Liver (tissue), 8 donors: ENCODE measurements at regions not wholly inside any gene's neighbourhood (a gene's known extent, or its start where the extent isn't known, plus 50 kb on each side); places are given as distances from the start of the nearest gene placed in this dataset.

Experiments
- DNase-seq: peaks from one replicate; pipeline ENCODE4 v3.0.0-alpha.2; 2017; ENCODE audit warnings: low spot score
- H3K27ac ChIP-seq, 2 donors: one replicate each; pipeline ENCODE4 v1.7.0; 2013; ENCODE audit warnings: inconsistent platforms in 2 of 2, low read length in 2 of 2, control low read depth in 1 of 2, low read depth in 1 of 2, mild to moderate bottlenecking in 1 of 2
- H3K27me3 ChIP-seq, 4 donors: one replicate each; pipeline versions ENCODE4 v1.6.1 to v1.7.0; 2013; ENCODE audit warnings: low read length in 3 of 4, inconsistent platforms in 1 of 4, mild to moderate bottlenecking in 1 of 4, moderate library complexity in 1 of 4; ENCODE audit not compliant: control insufficient read depth in 4 of 4, insufficient read depth in 4 of 4
- H3K36me3 ChIP-seq, 4 donors: one replicate each; pipeline versions ENCODE4 v1.6.1 to v1.7.0; 2013; ENCODE audit warnings: low read length in 3 of 4, mild to moderate bottlenecking in 3 of 4, low read depth in 1 of 4, moderate library complexity in 1 of 4; ENCODE audit not compliant: control insufficient read depth in 4 of 4, insufficient read depth in 3 of 4
- H3K4me1 ChIP-seq, 4 donors: one replicate each; pipeline versions ENCODE4 v1.6.1 to v1.7.0; 2013; ENCODE audit warnings: low read length in 3 of 4, mild to moderate bottlenecking in 3 of 4, moderate library complexity in 1 of 4; ENCODE audit not compliant: control insufficient read depth in 4 of 4, insufficient read depth in 4 of 4
- H3K4me3 ChIP-seq, 3 donors: one replicate each; pipeline versions ENCODE4 v1.6.1 to v1.7.0; 2013; ENCODE audit warnings: low read length in 3 of 3, control low read depth in 1 of 3, low read depth in 1 of 3, mild to moderate bottlenecking in 1 of 3
- H3K9ac ChIP-seq, 2 donors: one replicate each; pipeline ENCODE4 v1.7.0; 2013; ENCODE audit warnings: low read length in 2 of 2, mild to moderate bottlenecking in 2 of 2, moderate library complexity in 2 of 2, control low read depth in 1 of 2, low read depth in 1 of 2
- H3K9me3 ChIP-seq, 4 donors: one replicate each; pipeline versions ENCODE4 v1.6.1 to v1.7.0; 2013; ENCODE audit warnings: low read length in 3 of 4; ENCODE audit not compliant: control insufficient read depth in 4 of 4
- CTCF ChIP-seq: fragments of 150-350 bp; IDR thresholded peaks from 2 replicates; pipeline ENCODE4 v1.5.1; 2017; ENCODE audit warnings: improper control_type of control experiment, low read depth, low read length; ENCODE audit not compliant: missing input control
- EGR1 ChIP-seq, 2 donors: IDR thresholded peaks; 2 replicates each; pipeline ENCODE4 v1.6.1; 2016 to 2018; ENCODE audit warnings: antibody characterized with exemption in 2 of 2, low read depth in 2 of 2
- FOXA1 ChIP-seq: IDR thresholded peaks from 2 replicates; pipeline ENCODE4 v1.6.1; 2016; ENCODE audit warnings: antibody characterized with exemption
- FOXA2 ChIP-seq: IDR thresholded peaks from 2 replicates; pipeline ENCODE4 v1.6.1; 2016; ENCODE audit warnings: antibody characterized with exemption
- GABPA ChIP-seq, 2 donors: IDR thresholded peaks in 1 of 2; conservative IDR thresholded peaks in 1 of 2; 2 replicates each; pipeline ENCODE4 v1.6.1; 2016; ENCODE audit warnings: antibody characterized with exemption in 2 of 2, mild to moderate bottlenecking in 1 of 2, moderate library complexity in 1 of 2
- HNF4A ChIP-seq, 2 donors: conservative IDR thresholded peaks; 2 replicates each; pipeline ENCODE4 v1.6.1; 2016; ENCODE audit warnings: antibody characterized with exemption in 2 of 2, mild to moderate bottlenecking in 2 of 2
- HNF4G ChIP-seq: IDR thresholded peaks from 2 replicates; pipeline ENCODE4 v1.6.1; 2016; ENCODE audit warnings: antibody characterized with exemption
- JUND ChIP-seq, 2 donors: IDR thresholded peaks; 2 replicates each; pipeline ENCODE4 v1.6.1; 2016; ENCODE audit warnings: antibody characterized with exemption in 2 of 2
- MAX ChIP-seq: IDR thresholded peaks from 2 replicates; pipeline ENCODE4 v1.6.1; 2016; ENCODE audit warnings: antibody characterized with exemption
- NR2F2 ChIP-seq: IDR thresholded peaks from 2 replicates; pipeline ENCODE4 v1.6.1; 2016; ENCODE audit warnings: antibody characterized with exemption
- RAD21 ChIP-seq, 2 donors: IDR thresholded peaks; 2 replicates each; pipeline ENCODE4 v1.6.1; 2016; ENCODE audit warnings: antibody characterized with exemption in 2 of 2, mild to moderate bottlenecking in 2 of 2
- RXRA ChIP-seq, 2 donors: IDR thresholded peaks; 2 replicates each; pipeline ENCODE4 v1.6.1; 2017 to 2018; ENCODE audit warnings: antibody characterized with exemption in 2 of 2, mild to moderate bottlenecking in 1 of 2
- SP1 ChIP-seq: IDR thresholded peaks from 2 replicates; pipeline ENCODE4 v1.6.1; 2018; ENCODE audit warnings: antibody characterized with exemption, mild to moderate bottlenecking
- TAF1 ChIP-seq: conservative IDR thresholded peaks from 2 replicates; pipeline ENCODE4 v1.6.1; 2016; ENCODE audit warnings: antibody characterized with exemption, mild to moderate bottlenecking
- YY1 ChIP-seq: IDR thresholded peaks from 2 replicates; pipeline ENCODE4 v1.6.1; 2016; ENCODE audit warnings: antibody characterized with exemption, mild to moderate bottlenecking
- ZBTB33 ChIP-seq: IDR thresholded peaks from 2 replicates; pipeline ENCODE4 v1.6.1; 2016; ENCODE audit warnings: antibody characterized with exemption
- WGBS: extraction: QIAGEN DNeasy Blood & Tissue Kit; methylation state at CpG from one replicate; pipeline ENCODE4 v1.1.7; 2013; 5-methylcytosine and 5-hydroxymethylcytosine counted together
- TF ChIP-seq, protein P1 (sequence below): IDR thresholded peaks from 2 replicates; pipeline ENCODE4 v1.6.1; 2016; ENCODE audit warnings: antibody characterized with exemption, mild to moderate bottlenecking
- TF ChIP-seq, protein P2 (sequence below): IDR thresholded peaks from 2 replicates; pipeline ENCODE4 v1.6.1; 2016; ENCODE audit warnings: antibody characterized with exemption
- donor health status: healthy.
- donor health status: healthy.
- donor health status: healthy.
- donor health status: healthy.
- donor health status: healthy.

DNA sequence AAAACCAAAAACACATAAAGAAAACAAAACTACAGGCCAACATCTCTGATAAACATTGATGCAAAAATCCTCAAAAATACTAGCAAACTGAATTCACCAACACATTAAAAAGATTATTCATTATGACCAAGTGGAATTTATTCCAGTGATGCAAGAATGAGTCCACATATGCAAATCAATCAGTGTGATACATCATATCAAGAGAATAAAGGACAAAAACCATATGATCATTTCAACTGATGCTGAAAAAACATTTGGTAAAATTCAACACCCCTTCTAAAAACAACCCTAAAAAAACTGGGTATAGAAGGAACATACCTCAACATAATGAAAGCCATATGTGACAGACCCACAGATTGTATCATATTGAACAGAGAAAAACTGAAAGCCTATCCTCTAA is 265.6 kb upstream of the DCBLD2 start:
- DNase-seq = no peak
- H3K27ac ChIP-seq = no peak overlapping the region
- H3K9ac ChIP-seq = no peak overlapping the region
- no peaks in the 10 kb centered on the region for H3K9me3 ChIP-seq
- H3K27me3 ChIP-seq = peaks cover 0 to 2% (median 0%) of the 10 kb centered on the region in 4 donors
- H3K36me3 ChIP-seq = no peaks in the 10 kb centered on the region
- no peaks in the 10 kb centered on the region for H3K4me1 ChIP-seq
- H3K4me3 ChIP-seq = no peak overlapping the region
- TF ChIP-seq RAD21 (IDR thresholded peaks at IDR 0.05) (no peak), FOXA2 (no peak), FOXA1 (no peak), HNF4G (no peak), NR2F2 (no peak), TAF1 (no peak), RXRA (IDR thresholded peaks at IDR 0.05) (no peak), HNF4A (conservative IDR thresholded peaks at IDR 0.05) (no peak), GABPA (IDR thresholded peaks at IDR 0.05 in 1 of 2, conservative IDR thresholded peaks at IDR 0.05 in 1 of 2) (no peak), YY1 (no peak), ZBTB33 (no peak), JUND (IDR thresholded peaks at IDR 0.05) (no peak), EGR1 (IDR thresholded peaks at IDR 0.05; ENCODE audit: low read depth in 2 of 2) (no peak), SP1 (no peak)
- TF ChIP-seq, protein P1, sequence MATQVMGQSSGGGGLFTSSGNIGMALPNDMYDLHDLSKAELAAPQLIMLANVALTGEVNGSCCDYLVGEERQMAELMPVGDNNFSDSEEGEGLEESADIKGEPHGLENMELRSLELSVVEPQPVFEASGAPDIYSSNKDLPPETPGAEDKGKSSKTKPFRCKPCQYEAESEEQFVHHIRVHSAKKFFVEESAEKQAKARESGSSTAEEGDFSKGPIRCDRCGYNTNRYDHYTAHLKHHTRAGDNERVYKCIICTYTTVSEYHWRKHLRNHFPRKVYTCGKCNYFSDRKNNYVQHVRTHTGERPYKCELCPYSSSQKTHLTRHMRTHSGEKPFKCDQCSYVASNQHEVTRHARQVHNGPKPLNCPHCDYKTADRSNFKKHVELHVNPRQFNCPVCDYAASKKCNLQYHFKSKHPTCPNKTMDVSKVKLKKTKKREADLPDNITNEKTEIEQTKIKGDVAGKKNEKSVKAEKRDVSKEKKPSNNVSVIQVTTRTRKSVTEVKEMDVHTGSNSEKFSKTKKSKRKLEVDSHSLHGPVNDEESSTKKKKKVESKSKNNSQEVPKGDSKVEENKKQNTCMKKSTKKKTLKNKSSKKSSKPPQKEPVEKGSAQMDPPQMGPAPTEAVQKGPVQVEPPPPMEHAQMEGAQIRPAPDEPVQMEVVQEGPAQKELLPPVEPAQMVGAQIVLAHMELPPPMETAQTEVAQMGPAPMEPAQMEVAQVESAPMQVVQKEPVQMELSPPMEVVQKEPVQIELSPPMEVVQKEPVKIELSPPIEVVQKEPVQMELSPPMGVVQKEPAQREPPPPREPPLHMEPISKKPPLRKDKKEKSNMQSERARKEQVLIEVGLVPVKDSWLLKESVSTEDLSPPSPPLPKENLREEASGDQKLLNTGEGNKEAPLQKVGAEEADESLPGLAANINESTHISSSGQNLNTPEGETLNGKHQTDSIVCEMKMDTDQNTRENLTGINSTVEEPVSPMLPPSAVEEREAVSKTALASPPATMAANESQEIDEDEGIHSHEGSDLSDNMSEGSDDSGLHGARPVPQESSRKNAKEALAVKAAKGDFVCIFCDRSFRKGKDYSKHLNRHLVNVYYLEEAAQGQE = no peak
- TF ChIP-seq, protein P2, sequence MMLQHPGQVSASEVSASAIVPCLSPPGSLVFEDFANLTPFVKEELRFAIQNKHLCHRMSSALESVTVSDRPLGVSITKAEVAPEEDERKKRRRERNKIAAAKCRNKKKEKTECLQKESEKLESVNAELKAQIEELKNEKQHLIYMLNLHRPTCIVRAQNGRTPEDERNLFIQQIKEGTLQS = no peak

DNA sequence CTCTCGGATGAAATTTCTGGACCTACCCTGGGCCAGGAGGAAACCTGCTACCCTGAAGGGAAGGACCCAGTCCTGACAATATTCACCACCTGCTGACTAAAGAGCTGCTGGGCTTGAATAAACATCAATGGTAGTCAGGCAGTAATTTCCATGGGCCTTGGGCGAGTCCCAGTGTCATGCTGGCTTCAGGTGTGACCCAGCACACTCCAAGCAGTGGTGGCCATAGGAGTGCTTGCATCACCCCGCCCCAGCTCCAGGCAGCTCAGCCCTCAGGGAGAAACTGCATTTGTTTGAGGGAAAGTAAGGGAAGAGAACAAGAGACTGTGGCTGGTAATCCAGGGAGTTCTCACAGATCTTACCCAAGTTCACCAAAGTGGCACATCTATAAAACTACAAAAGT is 261.8 kb upstream of the DCBLD2 start:
- Histone ChIP-seq H3K9me3 (peaks cover 5 to 11% (median 8%) of the 10 kb centered on the region in 4 donors), H3K27ac (no peak overlapping the region), H3K36me3 (no peaks in the 10 kb centered on the region), H3K27me3 (peaks cover 0 to 2% (median 0%) of the 10 kb centered on the region in 4 donors), H3K4me1 (no peaks in the 10 kb centered on the region), H3K4me3 (no peak overlapping the region), H3K9ac (no peak overlapping the region)
- no peak for DNase-seq
- 67% methylated on average over 3 of the region's 3 CpGs for WGBS
- TF ChIP-seq GABPA (IDR thresholded peaks at IDR 0.05 in 1 of 2, conservative IDR thresholded peaks at IDR 0.05 in 1 of 2) (no peak), RXRA (IDR thresholded peaks at IDR 0.05) (no peak), JUND (IDR thresholded peaks at IDR 0.05) (no peak), MAX (no peak), EGR1 (IDR thresholded peaks at IDR 0.05; ENCODE audit: low read depth in 2 of 2) (no peak), TAF1 (no peak), YY1 (no peak), HNF4A (conservative IDR thresholded peaks at IDR 0.05) (no peak), CTCF (no peak), NR2F2 (no peak), FOXA1 (no peak), ZBTB33 (no peak), SP1 (no peak)
- TF ChIP-seq, protein P2 = no peak
- TF ChIP-seq, protein P1 = no peak
